Astrocyte (in vitro differentiated cells and primary cell): ENCODE measurements at regions not wholly inside any gene's neighbourhood (a gene's known extent, or its start where the extent isn't known, plus 50 kb on each side); places are given as distances from the start of the nearest gene placed in this dataset.

ENCODE experiments used
- CTCF ChIP-seq: IDR thresholded peaks from 2 replicates; pipeline ENCODE4 v1.5.1; 2011; ENCODE audit warnings: low read depth, mild to moderate bottlenecking, inconsistent platforms, low read length, moderate library complexity; ENCODE audit not compliant: insufficient read depth
- EZH2 ChIP-seq: IDR thresholded peaks from 2 replicates; pipeline ENCODE4 v1.6.1; 2012; ENCODE audit warnings: mild to moderate bottlenecking, low read length, inconsistent platforms; ENCODE audit not compliant: insufficient read depth

DNA sequence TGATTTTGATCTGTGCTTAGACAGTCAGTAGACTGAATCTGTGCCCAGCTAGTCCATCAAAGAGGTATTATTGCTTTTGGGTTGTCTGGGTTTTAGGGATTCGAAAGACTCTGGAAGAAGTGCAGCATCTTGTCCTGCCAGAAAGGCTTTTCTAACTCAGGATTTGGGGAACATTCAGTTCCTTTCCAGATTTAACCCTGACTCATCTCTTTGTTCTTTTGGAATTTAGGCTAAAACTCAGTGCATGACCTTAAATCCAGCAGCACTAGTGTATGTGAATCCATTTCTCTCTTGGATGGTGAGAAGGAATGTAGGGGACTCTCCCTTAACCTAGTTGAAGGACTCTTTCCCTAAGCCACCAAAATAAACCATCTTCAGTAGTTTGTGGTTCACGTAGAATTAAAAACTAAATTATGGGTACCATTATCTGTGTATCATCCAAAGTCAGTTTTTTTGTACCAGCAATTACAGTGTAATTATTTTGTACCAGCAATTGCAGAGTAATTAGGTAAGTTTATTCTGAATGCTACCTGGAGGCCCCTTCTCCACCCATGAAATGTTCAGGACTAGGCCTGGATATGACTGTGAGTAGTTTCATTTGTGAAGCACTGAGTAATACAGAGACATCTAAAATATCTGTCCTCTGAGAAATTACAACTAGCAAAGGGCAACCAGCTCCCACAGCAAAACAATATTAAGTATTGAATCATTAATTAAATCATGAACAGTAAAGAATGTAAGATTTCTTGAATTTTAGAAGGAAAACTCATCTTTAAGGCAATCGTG, 384.0 kb downstream of the TMA16 start:
- no peak for TF ChIP-seq EZH2
- TF ChIP-seq CTCF = no peak
